OCI-LY1 (cell line): ENCODE measurements at regions not wholly inside any gene's neighbourhood (a gene's known extent, or its start where the extent isn't known, plus 50 kb on each side); places are given as distances from the start of the nearest gene placed in this dataset.

ENCODE experiments used
- CTCF ChIP-seq: fragments of 200-600 bp; sonication (generic), shearing (Covaris generic); IDR thresholded peaks from 2 replicates; pipeline ENCODE4 v1.5.1; 2017; ENCODE audit warnings: mild to moderate bottlenecking, antibody characterized with exemption, low read length, moderate library complexity, mixed read lengths
- EZH2 ChIP-seq: fragments of 200-600 bp; sonication (generic), shearing (Covaris generic); IDR thresholded peaks from 2 replicates; pipeline ENCODE4 v1.8.0; 2017; ENCODE audit warnings: borderline replicate concordance, mixed run types, mild to moderate bottlenecking, antibody characterized with exemption, low read length, moderate library complexity, mixed read lengths

- TF ChIP-seq CTCF = no peak
- TF ChIP-seq EZH2 = no peak
Measured at GRCh38 chrX:23559975-23560374, 107.3 kb upstream of the PRDX4 start.
